ENCODE measurements at regions not wholly inside any gene's neighbourhood (a gene's known extent, or its start where the extent isn't known, plus 50 kb on each side); places are given as distances from the start of the nearest gene placed in this dataset.

GRCh38 chr9:26371236-26371635 lies 521.4 kb downstream of the CAAP1 start:
- no peak for DNase-seq

GRCh38 chr9:26369093-26369492 lies 523.5 kb downstream of the CAAP1 start:
- DNase-seq: no peak

- no peak for DNase-seq
These were observed 524.4 kb downstream of the CAAP1 start for GRCh38 chr9:26368241-26368640.

GRCh38 chr9:26361010-26361409 lies 531.6 kb downstream of the CAAP1 start:
- no peak for DNase-seq

- no peak for DNase-seq
These were observed 533.8 kb downstream of the CAAP1 start for GRCh38 chr9:26358836-26359235.

- no peak for DNase-seq
These were observed 534.7 kb downstream of the CAAP1 start for GRCh38 chr9:26357803-26358344.

- DNase-seq: no peak
These were observed 536.1 kb downstream of the CAAP1 start for GRCh38 chr9:26356491-26356890.

- no peak for DNase-seq
These were observed 545.6 kb downstream of the CAAP1 start for GRCh38 chr9:26346942-26347477.

- no peak for DNase-seq
These were observed 551.1 kb downstream of the CAAP1 start for GRCh38 chr9:26341545-26341944.

GRCh38 chr9:26339796-26340195 lies 552.8 kb downstream of the CAAP1 start:
- no peak for DNase-seq

GRCh38 chr9:26335116-26335515 lies 557.5 kb downstream of the CAAP1 start:
- DNase-seq: no peak

- DNase-seq: no peak
These were observed 557.9 kb downstream of the CAAP1 start for GRCh38 chr9:26334706-26335105.

- DNase-seq: no peak
These were observed 561.4 kb downstream of the CAAP1 start for GRCh38 chr9:26331223-26331622.

- no peak for DNase-seq
These were observed 562.6 kb downstream of the CAAP1 start for GRCh38 chr9:26329974-26330373.

GRCh38 chr9:26326563-26326962 lies 566.0 kb downstream of the CAAP1 start:
- DNase-seq: peak; percentile 34

- DNase-seq: no peak
These were observed 567.2 kb downstream of the CAAP1 start for GRCh38 chr9:26325444-26325829.

GRCh38 chr9:26324786-26325443 lies 567.7 kb downstream of the CAAP1 start:
- DNase-seq: no peak

- DNase-seq: no peak
These were observed 570.7 kb downstream of the CAAP1 start for GRCh38 chr9:26321935-26322334.

- no peak for DNase-seq
These were observed 572.7 kb downstream of the CAAP1 start for GRCh38 chr9:26319859-26320258.

GRCh38 chr9:26313108-26313507 lies 579.5 kb downstream of the CAAP1 start:
- DNase-seq: no peak

GRCh38 chr9:26311463-26311995 lies 581.1 kb downstream of the CAAP1 start:
- no peak for DNase-seq

GRCh38 chr9:26310294-26310693 lies 582.3 kb downstream of the CAAP1 start:
- DNase-seq: no peak

- no peak for DNase-seq
These were observed 584.3 kb downstream of the CAAP1 start for GRCh38 chr9:26308328-26308727.

- no peak for DNase-seq
These were observed 590.9 kb downstream of the CAAP1 start for GRCh38 chr9:26301659-26302058.

GRCh38 chr9:26301046-26301445 lies 591.6 kb downstream of the CAAP1 start:
- DNase-seq: no peak

Measured in NCI-H1105 treated with DMSO at 0.1 percent for 48 hours (cell line).